ENCODE measurements at regions not wholly inside any gene's neighbourhood (a gene's known extent, or its start where the extent isn't known, plus 50 kb on each side); places are given as distances from the start of the nearest gene placed in this dataset.
"Not testable (repeated sequence)": the region's sequence is repeated elsewhere in the genome, so short reads cannot be mapped to it uniquely, and the experiment has no call there.

DNA sequence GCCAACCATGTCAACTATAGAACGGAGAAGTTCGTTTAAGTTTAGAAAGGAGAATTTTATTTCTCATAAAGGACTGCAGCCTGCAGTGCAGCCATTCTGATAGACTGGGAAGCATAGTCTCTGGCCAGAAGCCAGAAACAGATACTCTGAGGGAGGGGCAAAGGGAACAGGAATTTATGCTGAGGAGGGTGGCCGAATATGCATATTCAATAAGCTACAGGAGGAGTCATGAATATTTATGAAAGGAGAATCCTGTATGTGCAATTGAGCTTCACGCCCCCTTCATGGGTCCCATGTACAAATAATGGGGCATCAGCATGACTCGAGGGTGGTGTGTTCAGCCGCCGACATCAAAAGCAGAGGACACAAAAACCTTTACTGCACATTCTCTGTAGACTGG is 199.9 kb downstream of the CWF19L2 start:
- Histone ChIP-seq H3K27me3 (peaks cover 0 to 8% of the 10 kb centered on the region in 2 donors), H3K4me1 (no peaks in the 10 kb centered on the region), H3K4me3 (no peak overlapping the region), H3K27ac (no peak overlapping the region), H3K9me3 (no peaks in the 10 kb centered on the region), H3K36me3 (no peaks in the 10 kb centered on the region)
- DNase-seq: no peak
- no peak for ATAC-seq
- intact Hi-C loops (cut with DNase I): no loop called here
- no peak for TF ChIP-seq CTCF (IDR thresholded peaks at IDR 0.05)

DNA sequence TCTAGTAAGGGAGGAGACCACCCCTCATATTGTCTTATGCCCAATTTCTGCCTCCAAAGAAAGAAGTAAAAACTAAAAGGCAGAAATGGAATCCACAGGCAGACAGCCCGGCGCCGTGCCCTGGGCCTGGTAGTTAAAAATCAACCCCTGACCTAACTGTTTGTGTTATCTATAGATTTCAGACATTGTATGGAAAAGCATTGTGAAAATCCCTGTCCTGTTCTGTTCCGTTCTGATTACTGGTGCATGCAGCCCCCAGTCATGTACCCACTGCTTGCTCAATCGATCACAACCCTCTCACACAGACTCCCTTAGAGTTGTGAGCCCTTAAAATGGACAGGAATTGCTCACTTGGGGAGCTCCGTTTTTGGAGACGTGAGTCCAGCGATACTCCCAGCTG is 204.0 kb downstream of the CWF19L2 start:
- H3K4me3 ChIP-seq; DNase-seq; intact Hi-C loops (cut with DNase I); H3K27me3 ChIP-seq; H3K36me3 ChIP-seq; ATAC-seq; H3K27ac ChIP-seq; H3K4me1 ChIP-seq; H3K9me3 ChIP-seq: not testable (repeated sequence)

DNA sequence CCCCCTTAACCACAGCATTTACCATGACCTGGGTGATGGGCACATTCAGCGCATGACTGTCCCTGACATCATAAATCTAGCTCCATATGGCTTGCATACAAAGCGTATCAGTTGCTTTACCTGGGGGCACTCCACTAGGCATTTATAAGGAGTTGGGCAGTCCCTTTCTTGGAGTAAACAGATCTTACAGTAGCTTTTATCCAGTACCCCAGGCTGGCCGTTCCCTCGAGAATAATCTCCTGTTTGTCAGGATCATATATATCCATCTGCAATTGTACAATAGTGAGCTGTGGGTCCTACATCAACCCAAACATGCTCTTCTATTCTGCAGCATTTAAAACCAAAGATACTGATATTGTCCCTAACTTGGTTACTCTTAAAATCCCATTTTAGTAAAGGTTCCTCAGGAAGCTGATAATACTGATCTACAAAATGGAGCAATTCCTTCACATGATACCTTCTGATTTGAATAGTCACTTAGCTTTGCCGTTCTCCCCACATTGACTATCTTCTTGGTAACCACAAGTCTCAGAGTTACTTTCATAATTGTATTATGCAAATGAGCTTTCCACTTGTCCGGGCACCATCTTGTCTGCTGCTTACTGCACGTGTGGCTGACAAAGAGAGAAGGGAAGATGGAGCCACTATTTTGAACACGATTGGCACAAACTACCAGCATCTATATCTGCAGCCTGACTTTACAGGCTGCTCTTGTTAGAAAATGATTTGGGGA is 205.0 kb downstream of the CWF19L2 start:
- Histone ChIP-seq H3K27me3 (peaks cover 0 to 8% of the 10 kb centered on the region in 2 donors), H3K9me3 (no peaks in the 10 kb centered on the region), H3K36me3 (no peaks in the 10 kb centered on the region), H3K4me1 (no peaks in the 10 kb centered on the region), H3K27ac (no peak overlapping the region), H3K4me3 (no peak overlapping the region)
- no peak for ATAC-seq
- DNase-seq: no peak
- no peak for TF ChIP-seq CTCF (IDR thresholded peaks at IDR 0.05)
- intact Hi-C loops (cut with DNase I): no loop called here

GRCh38 chr11:107251298-107251697 is 206.3 kb downstream of the CWF19L2 start:
- intact Hi-C loops (cut with DNase I): no loop called here

DNA sequence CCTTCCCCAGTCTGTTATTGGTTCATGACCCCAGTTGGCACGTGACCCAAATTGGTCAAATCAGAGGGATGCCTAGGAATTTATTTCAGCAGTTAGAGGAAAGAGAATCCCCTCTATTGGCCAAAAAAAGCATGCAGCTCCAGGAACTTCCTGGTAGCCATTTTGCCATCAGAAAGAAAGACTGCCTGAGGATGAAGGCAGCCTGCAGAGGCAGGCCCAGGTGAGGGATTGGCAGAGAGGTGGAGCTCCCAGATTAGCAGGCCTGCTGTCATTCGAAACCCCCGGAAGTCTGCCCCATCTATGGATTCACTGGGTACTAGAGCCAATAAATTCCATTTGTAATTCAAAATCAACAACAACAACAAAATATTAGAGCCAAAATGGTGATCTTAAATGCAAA is 207.6 kb downstream of the CWF19L2 start:
- ATAC-seq (no peak), DNase-seq (no peak)
- Histone ChIP-seq H3K36me3 (no peaks in the 10 kb centered on the region), H3K27ac (no peak overlapping the region), H3K9me3 (no peaks in the 10 kb centered on the region), H3K27me3 (peaks cover 0 to 5% of the 10 kb centered on the region in 2 donors), H3K4me1 (no peaks in the 10 kb centered on the region), H3K4me3 (no peak overlapping the region)
- TF ChIP-seq CTCF (IDR thresholded peaks at IDR 0.05): no peak
- intact Hi-C loops (cut with DNase I): no loop called here

More at GRCh38 chr11:107251298-107251697, 206.3 kb downstream of the CWF19L2 start:
- TF ChIP-seq CTCF (IDR thresholded peaks at IDR 0.05): no peak
- Histone ChIP-seq H3K36me3 (no peaks in the 10 kb centered on the region), H3K4me3 (no peak overlapping the region), H3K4me1 (no peaks in the 10 kb centered on the region), H3K27me3 (peaks cover 0 to 8% of the 10 kb centered on the region in 2 donors), H3K9me3 (no peaks in the 10 kb centered on the region), H3K27ac (no peak overlapping the region)
- DNase-seq (peak in 2 of 4 donors; percentile 7 to 38), ATAC-seq (peak; percentile 93)

DNA sequence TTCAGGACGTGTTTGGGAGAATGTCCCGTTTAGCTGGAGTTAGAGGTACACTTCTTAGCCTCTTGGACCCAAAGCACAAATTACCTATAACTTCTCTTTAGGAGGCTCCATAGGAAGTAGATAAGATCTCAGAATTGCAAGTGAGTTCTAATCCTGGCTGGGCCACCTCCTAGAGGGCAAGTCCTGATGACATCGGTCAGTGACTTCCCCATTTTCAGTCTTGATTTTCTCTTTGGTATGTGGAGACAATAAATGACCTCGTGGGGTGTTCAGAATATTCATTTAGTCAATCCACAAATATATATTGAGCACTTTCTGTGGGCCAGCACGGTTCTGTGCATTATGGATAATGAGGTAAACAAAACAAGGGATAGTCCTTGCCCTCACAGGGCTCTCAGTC is 208.6 kb downstream of the CWF19L2 start:
- no peak for DNase-seq
- Histone ChIP-seq H3K36me3 (no peaks in the 10 kb centered on the region), H3K4me3 (no peak overlapping the region), H3K27ac (no peak overlapping the region), H3K9me3 (no peaks in the 10 kb centered on the region), H3K4me1 (no peaks in the 10 kb centered on the region), H3K27me3 (no peaks in the 10 kb centered on the region)
- TF ChIP-seq CTCF (IDR thresholded peaks at IDR 0.05): no peak
- no peak for ATAC-seq
- intact Hi-C loops (cut with DNase I): no loop called here
